Transverse colon (tissue), 4 donors: ENCODE measurements at regions not wholly inside any gene's neighbourhood (a gene's known extent, or its start where the extent isn't known, plus 50 kb on each side); places are given as distances from the start of the nearest gene placed in this dataset.

Experiments
- CTCF ChIP-seq, 5 experiments: fragments of 200-600 bp in 3 of 5; fragments of 450-650 bp in 2 of 5; sonication (generic) in 3 of 5; IDR thresholded peaks; 1 replicate in 2 of 5; 2 replicates in 3 of 5; pipeline ENCODE4 v1.5.1; 2016 to 2017; ENCODE audit warnings: antibody characterized with exemption in 5 of 5, inconsistent platforms in 3 of 5, mild to moderate bottlenecking in 2 of 5, moderate library complexity in 1 of 5
- EP300 ChIP-seq: sonication (generic); formaldehyde crosslinking; IDR thresholded peaks from one replicate; pipeline ENCODE4 v1.6.1; 2017; ENCODE audit warnings: antibody characterized with exemption, low read depth
- POLR2A ChIP-seq: fragments of 450-650 bp; IDR thresholded peaks from one replicate; pipeline ENCODE4 v1.6.1; 2016; ENCODE audit warnings: antibody characterized with exemption, mild to moderate bottlenecking, moderate library complexity
- POLR2AphosphoS5 ChIP-seq, 3 donors: sonication (generic); formaldehyde crosslinking; IDR thresholded peaks; one replicate each; pipeline ENCODE4 v1.6.1; 2016; ENCODE audit warnings: antibody characterized with exemption in 3 of 3

GRCh38 chr4:27930976-27931375 is 1070.3 kb downstream of the STIM2 start:
- TF ChIP-seq CTCF (IDR thresholded peaks at IDR 0.05) (no peak), POLR2A (no peak), POLR2AphosphoS5 (IDR thresholded peaks at IDR 0.05) (no peak), EP300 (no peak)
